Thoracic aorta (tissue), 2 donors: ENCODE measurements at regions not wholly inside any gene's neighbourhood (a gene's known extent, or its start where the extent isn't known, plus 50 kb on each side); places are given as distances from the start of the nearest gene placed in this dataset.

ENCODE experiments used
- ATAC-seq: fragments of 150-250 bp; one replicate; pipeline ENCODE4 v1.8.0; 2017; ENCODE audit warnings: low read depth; ENCODE audit not compliant: insufficient number of reproducible peaks, low FRiP score
- DNase-seq: peaks from one replicate; pipeline ENCODE4 v3.0.0-alpha.2; 2020; ENCODE audit warnings: low spot score
- H3K27ac ChIP-seq, 2 donors: fragments of 200-600 bp; sonication (generic); 1 replicate in 1 of 2; 2 replicates in 1 of 2; pipeline ENCODE4 v1.5.1; 2016; ENCODE audit warnings: mild to moderate bottlenecking in 2 of 2, moderate library complexity in 2 of 2
- H3K27me3 ChIP-seq: fragments of 200-600 bp; sonication (generic); replicated peaks from 2 replicates; pipeline ENCODE4 v1.6.0; 2016; ENCODE audit warnings: mild to moderate bottlenecking; ENCODE audit not compliant: insufficient read depth
- H3K36me3 ChIP-seq: fragments of 200-600 bp; sonication (generic); one replicate; pipeline ENCODE4 v1.5.1; 2016
- H3K4me1 ChIP-seq, 2 donors: fragments of 200-600 bp; sonication (generic); 1 replicate in 1 of 2; 2 replicates in 1 of 2; pipeline versions ENCODE4 v1.5.1 to v1.6.0; 2016; ENCODE audit warnings: low read depth in 2 of 2, mild to moderate bottlenecking in 1 of 2; ENCODE audit not compliant: control insufficient read depth in 1 of 2
- H3K4me3 ChIP-seq: fragments of 200-600 bp; sonication (generic); 2 replicates; pipeline ENCODE4 v1.5.1; 2016; ENCODE audit warnings: mild to moderate bottlenecking
- H3K9me3 ChIP-seq: fragments of 200-600 bp; sonication (generic); 2 replicates; pipeline ENCODE4 v1.5.1; 2016
- CTCF ChIP-seq: fragments of 200-600 bp; sonication (generic); IDR thresholded peaks from one replicate; pipeline ENCODE4 v1.5.1; 2019; ENCODE audit warnings: antibody characterized with exemption

- no peak for DNase-seq
- H3K4me3 ChIP-seq: peak overlapping the region; percentile 12
- H3K4me1 ChIP-seq: peaks cover 13 to 41% of the 10 kb centered on the region in 2 donors
- H3K9me3 ChIP-seq: no peaks in the 10 kb centered on the region
- no peaks in the 10 kb centered on the region for H3K36me3 ChIP-seq
- no peak overlapping the region for H3K27ac ChIP-seq
- no peak for TF ChIP-seq CTCF
- no peaks in the 10 kb centered on the region for H3K27me3 ChIP-seq
- no peak for ATAC-seq
Measured at GRCh38 chr15:35626571-35627318, 80.8 kb upstream of the DPH6 start.

GRCh38 chr15:35627696-35628095, 81.7 kb upstream of the DPH6 start:
- no peak overlapping the region for H3K27ac ChIP-seq
- H3K9me3 ChIP-seq: no peaks in the 10 kb centered on the region
- DNase-seq (no peak), ATAC-seq (no peak)
- H3K36me3 ChIP-seq: no peaks in the 10 kb centered on the region
- H3K4me3 ChIP-seq: no peak overlapping the region
- peaks cover 13 to 32% of the 10 kb centered on the region in 2 donors for H3K4me1 ChIP-seq
- no peak for TF ChIP-seq CTCF
- H3K27me3 ChIP-seq: no peaks in the 10 kb centered on the region

GRCh38 chr15:35629766-35630165, 83.8 kb upstream of the DPH6 start:
- DNase-seq: no peak

GRCh38 chr15:35630532-35630931, 84.6 kb upstream of the DPH6 start:
- no peak overlapping the region for H3K4me3 ChIP-seq
- ATAC-seq (no peak), DNase-seq (no peak)
- TF ChIP-seq CTCF: no peak
- H3K27ac ChIP-seq: no peak overlapping the region
- H3K9me3 ChIP-seq: no peaks in the 10 kb centered on the region
- no peaks in the 10 kb centered on the region for H3K36me3 ChIP-seq
- H3K27me3 ChIP-seq: no peaks in the 10 kb centered on the region
- H3K4me1 ChIP-seq: peaks cover 7 to 20% of the 10 kb centered on the region in 2 donors

More at GRCh38 chr15:35629766-35630165, 83.8 kb upstream of the DPH6 start:
- Histone ChIP-seq H3K27ac (no peak overlapping the region), H3K9me3 (no peaks in the 10 kb centered on the region), H3K27me3 (no peaks in the 10 kb centered on the region), H3K36me3 (no peaks in the 10 kb centered on the region), H3K4me3 (no peak overlapping the region), H3K4me1 (peaks cover 7 to 25% of the 10 kb centered on the region in 2 donors)
- ATAC-seq: no peak
- no peak for TF ChIP-seq CTCF

- H3K27ac ChIP-seq: no peak overlapping the region
- H3K36me3 ChIP-seq: no peaks in the 10 kb centered on the region
- TF ChIP-seq CTCF: no peak
- no peak overlapping the region for H3K4me3 ChIP-seq
- ATAC-seq: no peak
- DNase-seq: no peak
- no peaks in the 10 kb centered on the region for H3K27me3 ChIP-seq
- no peaks in the 10 kb centered on the region for H3K9me3 ChIP-seq
- peaks cover 7 to 15% of the 10 kb centered on the region in 2 donors for H3K4me1 ChIP-seq
Measured at GRCh38 chr15:35630985-35631384, 85.0 kb upstream of the DPH6 start.
